GM21526 (cell line): ENCODE measurements at regions not wholly inside any gene's neighbourhood (a gene's known extent, or its start where the extent isn't known, plus 50 kb on each side); places are given as distances from the start of the nearest gene placed in this dataset.

ENCODE experiments used
- ATAC-seq: cut with Tn5 transposase; IDR thresholded peaks from one replicate; pipeline ENCODE4 v1.9.1; 2021; ENCODE audit warnings: moderate library complexity; ENCODE audit not compliant: unreplicated experiment, low FRiP score

DNA sequence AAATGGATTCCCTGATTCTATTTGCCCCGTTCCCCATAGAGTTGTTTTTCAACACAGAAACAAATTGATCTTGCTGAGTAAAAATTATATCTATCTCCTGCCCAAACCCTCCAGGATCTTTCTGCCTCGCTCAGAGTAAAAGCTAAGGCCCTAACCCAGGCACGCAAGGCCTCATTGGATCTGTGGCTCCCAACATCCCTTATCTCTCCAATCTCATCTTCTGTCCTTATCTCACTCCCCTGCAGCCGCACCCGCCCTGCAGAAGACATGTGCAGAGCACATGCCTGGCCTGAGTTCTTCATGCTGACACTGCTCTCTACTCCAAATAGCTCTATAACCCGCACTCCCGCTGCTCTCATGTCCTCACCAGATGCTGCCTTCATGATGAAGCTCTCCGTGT is 543.8 kb upstream of the ZFP42 start:
- ATAC-seq, result no peak

GRCh38 chr4:187460016-187460415 is 535.6 kb upstream of the ZFP42 start:
- no peak for ATAC-seq

- no peak for ATAC-seq
Measured at GRCh38 chr4:187464573-187464972, 531.0 kb upstream of the ZFP42 start.

- no peak for ATAC-seq
Measured at GRCh38 chr4:187467224-187467623, 528.3 kb upstream of the ZFP42 start.

- no peak for ATAC-seq
Measured at GRCh38 chr4:187469627-187470026, 525.9 kb upstream of the ZFP42 start.

DNA sequence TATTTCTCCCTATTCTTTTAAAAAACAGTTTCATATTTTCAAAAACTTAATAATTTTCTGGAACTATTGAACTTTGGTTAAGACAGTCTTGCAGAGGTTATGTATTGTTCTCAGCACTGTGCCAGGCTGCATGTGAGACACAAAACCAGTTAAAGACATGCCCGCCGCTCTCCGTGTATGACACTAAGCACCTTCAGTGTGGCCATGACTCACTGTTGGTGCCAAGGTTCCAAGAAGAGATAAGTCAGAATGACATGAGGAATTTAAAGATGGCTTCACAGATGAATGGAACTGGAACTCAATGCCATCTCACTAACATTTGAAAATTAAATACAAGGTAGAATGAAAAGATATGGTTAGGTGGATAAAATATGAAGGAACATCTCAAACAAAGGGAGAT is 525.5 kb upstream of the ZFP42 start:
- ATAC-seq, result no peak

GRCh38 chr4:187474238-187474637 is 521.3 kb upstream of the ZFP42 start:
- ATAC-seq, result no peak

GRCh38 chr4:187475901-187476300 is 519.7 kb upstream of the ZFP42 start:
- ATAC-seq, result no peak

DNA sequence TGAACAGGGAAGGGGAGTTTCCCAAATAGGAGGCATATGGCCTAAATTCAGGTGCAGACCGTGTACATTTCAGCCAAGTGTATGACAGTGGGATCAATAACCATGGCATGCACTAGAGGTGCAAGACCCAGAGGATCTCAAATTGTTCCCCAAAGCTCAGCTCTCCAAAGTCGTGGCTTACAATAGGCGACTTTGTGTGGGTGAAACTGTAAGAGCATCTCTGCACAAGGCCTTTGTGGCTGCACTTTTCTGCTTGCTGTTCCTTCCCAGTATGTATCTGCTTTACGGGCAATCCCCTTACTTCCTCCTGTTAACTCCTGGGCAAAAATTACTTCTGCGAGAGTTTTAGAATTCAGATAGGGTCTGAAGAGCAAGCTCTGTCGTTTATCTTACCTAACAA is 518.3 kb upstream of the ZFP42 start:
- ATAC-seq, result no peak

DNA sequence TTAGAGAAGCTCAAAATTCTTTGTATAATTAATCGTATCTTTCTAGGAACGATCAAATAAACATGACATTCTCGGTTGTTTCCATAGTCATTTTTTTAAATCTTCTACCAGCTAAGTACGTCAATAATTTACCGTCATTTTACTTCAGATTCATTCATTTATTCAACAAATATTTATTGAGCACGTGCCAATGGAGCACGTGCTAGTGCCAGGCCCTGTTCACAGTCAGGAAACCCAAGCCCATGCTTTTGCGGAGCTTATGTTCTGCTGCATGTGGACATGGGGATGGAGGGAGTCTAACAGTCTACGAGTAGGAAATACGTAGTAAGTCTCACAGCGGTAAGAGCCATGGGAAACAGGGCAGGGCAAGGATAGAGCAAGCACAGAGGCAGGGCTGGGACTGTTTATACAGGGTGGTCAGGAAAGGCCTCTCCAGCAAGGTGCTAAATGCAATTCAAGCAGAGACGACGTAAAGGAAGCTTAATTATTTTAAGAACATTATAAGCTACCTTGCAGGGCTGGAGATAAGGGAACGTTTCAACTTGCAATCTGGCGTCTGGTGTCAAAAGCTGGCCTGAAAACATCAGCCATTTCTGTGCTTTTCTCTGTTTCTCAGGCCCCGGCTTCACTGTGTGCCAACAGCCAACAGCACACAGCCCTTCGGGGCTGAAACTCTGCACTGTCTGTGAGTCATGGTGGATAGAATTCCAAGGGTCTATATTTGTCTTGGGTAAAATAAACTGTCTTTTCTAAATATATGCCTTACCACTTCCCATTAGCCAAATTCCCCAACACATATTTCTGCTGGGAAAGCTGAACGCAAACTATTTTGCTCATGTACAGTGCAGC is 517.1 kb upstream of the ZFP42 start:
- ATAC-seq, result no peak

GRCh38 chr4:187479511-187479910 is 516.1 kb upstream of the ZFP42 start:
- no peak for ATAC-seq

GRCh38 chr4:187480146-187481145 is 515.1 kb upstream of the ZFP42 start:
- ATAC-seq, result no peak

DNA sequence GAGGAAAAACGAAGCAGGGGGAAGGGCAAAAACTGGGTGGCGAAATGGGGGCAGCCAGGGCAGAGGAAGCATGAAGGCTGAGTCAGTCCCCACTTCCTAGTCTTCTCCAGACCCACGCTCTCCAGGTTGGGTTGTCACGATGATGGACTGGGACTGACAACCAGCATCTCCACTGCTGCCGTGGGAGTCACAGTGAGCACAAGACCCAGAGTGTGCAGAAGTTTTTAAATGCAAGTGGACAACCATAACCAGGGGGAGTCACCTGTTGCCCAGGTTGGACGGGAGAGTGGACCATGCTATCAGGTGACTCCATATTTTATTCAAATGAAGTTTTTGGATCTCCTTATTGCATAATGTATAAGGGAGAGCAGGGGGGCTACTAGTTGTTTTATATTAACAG is 511.4 kb upstream of the ZFP42 start:
- ATAC-seq, result no peak

GRCh38 chr4:187485676-187486075 is 509.9 kb upstream of the ZFP42 start:
- no peak for ATAC-seq

- ATAC-seq, result no peak
Measured at GRCh38 chr4:187491286-187491685, 504.3 kb upstream of the ZFP42 start.

- ATAC-seq, result no peak
Measured at GRCh38 chr4:187491959-187492358, 503.6 kb upstream of the ZFP42 start.

DNA sequence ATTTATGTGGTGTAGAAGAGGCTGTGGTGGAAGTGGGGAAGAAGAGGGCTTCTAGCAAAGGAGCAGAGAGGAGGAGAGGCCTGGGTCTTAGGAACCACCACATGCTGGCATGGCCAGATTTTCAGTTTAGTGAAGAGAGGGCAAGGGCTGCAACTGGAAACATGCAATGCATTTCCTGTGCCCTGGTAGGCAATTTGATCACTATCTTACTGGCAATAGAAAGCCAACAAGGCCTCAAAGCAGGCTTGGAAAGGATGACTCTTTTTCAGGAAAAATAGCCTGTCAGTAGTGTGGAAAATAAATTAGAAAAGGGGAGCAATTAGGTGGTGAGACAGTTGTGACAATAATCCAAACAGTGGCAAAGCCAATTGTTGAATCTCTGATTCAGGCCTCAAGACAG is 501.9 kb upstream of the ZFP42 start:
- no peak for ATAC-seq

- ATAC-seq, result no peak
Measured at GRCh38 chr4:187499956-187500355, 495.6 kb upstream of the ZFP42 start.

DNA sequence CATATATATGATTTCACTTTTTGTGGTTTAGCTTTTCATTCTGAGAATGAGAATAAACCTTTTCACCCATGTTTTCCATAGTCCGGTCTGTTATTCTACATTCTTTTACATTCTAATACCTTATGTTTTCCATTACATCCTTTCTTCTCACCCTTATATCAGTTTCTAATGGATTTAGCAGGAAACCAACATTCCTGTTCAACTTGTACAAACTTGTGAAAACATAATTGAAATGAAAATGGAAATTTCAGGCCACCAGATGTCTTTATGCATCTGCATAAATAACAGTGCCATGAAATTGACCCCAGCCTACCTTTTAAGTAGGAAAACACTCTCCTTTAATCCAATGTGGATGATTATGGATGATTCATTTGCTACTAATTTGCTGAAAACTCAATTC is 494.8 kb upstream of the ZFP42 start:
- ATAC-seq, result no peak

- ATAC-seq, result no peak
Measured at GRCh38 chr4:187501731-187502130, 493.8 kb upstream of the ZFP42 start.

DNA sequence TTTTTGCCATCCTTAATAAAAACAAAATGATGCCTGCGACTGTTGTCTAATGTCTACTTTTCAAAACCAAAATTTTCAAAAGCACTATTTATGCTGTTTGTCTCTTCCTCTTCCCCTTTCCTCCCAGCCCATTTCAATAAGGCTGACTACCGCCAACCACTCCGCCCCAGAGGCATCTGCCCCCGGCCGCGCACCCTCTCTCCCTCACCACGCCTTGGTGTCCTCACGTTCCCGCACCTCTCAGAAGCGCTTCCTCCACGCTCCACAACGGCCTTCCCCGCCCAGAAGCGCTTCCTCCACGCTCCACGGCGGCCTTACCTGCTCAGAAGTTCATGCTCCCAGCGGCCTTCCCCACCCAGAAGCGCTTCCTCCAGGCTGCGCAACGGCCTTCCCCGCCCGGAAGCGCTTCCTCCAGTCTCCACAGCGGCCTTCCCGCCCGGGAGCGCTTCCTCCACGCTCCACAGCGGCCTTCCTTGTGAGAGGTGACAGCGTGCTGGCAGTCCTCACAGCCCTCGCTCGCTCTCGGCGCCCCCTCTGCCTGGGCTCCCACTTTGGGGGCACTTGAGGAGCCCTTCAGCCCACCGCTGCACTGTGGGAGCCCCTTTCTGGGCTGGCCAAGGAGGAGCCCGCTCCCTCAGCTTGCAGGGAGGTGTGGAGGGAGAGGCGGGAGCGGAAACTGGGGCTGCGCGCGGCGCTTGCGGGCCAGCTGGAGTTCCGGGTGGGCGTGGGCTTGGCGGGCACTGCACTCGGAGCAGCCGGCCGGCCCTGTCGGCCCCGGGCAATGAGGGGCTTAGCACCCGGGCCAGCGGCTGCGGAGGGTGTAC is 490.4 kb upstream of the ZFP42 start:
- no peak for ATAC-seq
